Endothelial cell (in vitro differentiated cells): ENCODE measurements at regions not wholly inside any gene's neighbourhood (a gene's known extent, or its start where the extent isn't known, plus 50 kb on each side); places are given as distances from the start of the nearest gene placed in this dataset.

Experiments used
- DNase-seq: peaks from one replicate; pipeline ENCODE4 v3.0.0; 2021; ENCODE audit warnings: low spot score
- H3K27ac Mint-ChIP-seq: one replicate; pipeline ENCODE4 v1.8.0; 2021; ENCODE audit warnings: mixed read lengths, inconsistent platforms; ENCODE audit not compliant: unreplicated experiment
- H3K27me3 Mint-ChIP-seq: one replicate; pipeline ENCODE4 v1.8.0; 2021; ENCODE audit warnings: mild to moderate bottlenecking, moderate library complexity, mixed read lengths, inconsistent platforms; ENCODE audit not compliant: unreplicated experiment
- H3K36me3 Mint-ChIP-seq: one replicate; pipeline ENCODE4 v1.8.0; 2021; ENCODE audit warnings: mild to moderate bottlenecking, low read depth, mixed read lengths, inconsistent platforms; ENCODE audit not compliant: unreplicated experiment
- H3K4me1 Mint-ChIP-seq: one replicate; pipeline ENCODE4 v1.8.0; 2021; ENCODE audit warnings: mild to moderate bottlenecking, mixed read lengths, inconsistent platforms; ENCODE audit not compliant: unreplicated experiment
- H3K4me3 Mint-ChIP-seq: one replicate; pipeline ENCODE4 v1.8.0; 2021; ENCODE audit warnings: mild to moderate bottlenecking, mixed read lengths, inconsistent platforms; ENCODE audit not compliant: unreplicated experiment
- H3K9me3 Mint-ChIP-seq: one replicate; pipeline ENCODE4 v1.8.0; 2021; ENCODE audit warnings: mixed read lengths, inconsistent platforms; ENCODE audit not compliant: unreplicated experiment
- TF ChIP-seq, protein P1 (sequence below): fragments of 200-600 bp; sonication (generic); IDR thresholded peaks from one replicate; pipeline ENCODE4 v1.5.0; 2021; ENCODE audit warnings: antibody characterized with exemption; ENCODE audit not compliant: unreplicated experiment

DNA sequence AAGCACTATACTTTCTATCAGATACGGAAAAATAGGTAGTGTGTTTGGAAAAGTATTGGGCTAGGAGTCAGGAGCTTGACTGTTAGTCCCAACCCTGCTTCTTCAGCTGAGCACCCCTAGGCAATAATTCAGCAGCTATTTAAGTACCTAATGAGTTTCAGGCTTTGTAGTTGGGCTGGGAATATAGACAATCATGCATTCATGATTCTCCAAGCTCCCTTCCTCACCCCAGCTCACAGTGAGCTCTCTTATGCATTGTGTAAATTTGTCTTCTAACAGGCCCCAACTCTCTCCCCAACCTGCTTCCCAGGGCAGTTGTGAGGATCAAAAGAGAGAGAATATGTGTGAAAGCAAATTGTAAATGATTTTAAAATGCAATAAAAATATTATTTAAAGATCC is 201.2 kb downstream of the MSX2 start:
- Mint-ChIP-seq H3K27me3 (no peaks in the 10 kb centered on the region), H3K36me3 (no peaks in the 10 kb centered on the region), H3K9me3 (no peaks in the 10 kb centered on the region), H3K4me3 (no peak overlapping the region), H3K27ac (no peak overlapping the region), H3K4me1 (peaks cover 12% of the 10 kb centered on the region)
- TF ChIP-seq, protein P1, sequence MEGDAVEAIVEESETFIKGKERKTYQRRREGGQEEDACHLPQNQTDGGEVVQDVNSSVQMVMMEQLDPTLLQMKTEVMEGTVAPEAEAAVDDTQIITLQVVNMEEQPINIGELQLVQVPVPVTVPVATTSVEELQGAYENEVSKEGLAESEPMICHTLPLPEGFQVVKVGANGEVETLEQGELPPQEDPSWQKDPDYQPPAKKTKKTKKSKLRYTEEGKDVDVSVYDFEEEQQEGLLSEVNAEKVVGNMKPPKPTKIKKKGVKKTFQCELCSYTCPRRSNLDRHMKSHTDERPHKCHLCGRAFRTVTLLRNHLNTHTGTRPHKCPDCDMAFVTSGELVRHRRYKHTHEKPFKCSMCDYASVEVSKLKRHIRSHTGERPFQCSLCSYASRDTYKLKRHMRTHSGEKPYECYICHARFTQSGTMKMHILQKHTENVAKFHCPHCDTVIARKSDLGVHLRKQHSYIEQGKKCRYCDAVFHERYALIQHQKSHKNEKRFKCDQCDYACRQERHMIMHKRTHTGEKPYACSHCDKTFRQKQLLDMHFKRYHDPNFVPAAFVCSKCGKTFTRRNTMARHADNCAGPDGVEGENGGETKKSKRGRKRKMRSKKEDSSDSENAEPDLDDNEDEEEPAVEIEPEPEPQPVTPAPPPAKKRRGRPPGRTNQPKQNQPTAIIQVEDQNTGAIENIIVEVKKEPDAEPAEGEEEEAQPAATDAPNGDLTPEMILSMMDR = no peak
- DNase-seq = no peak

DNA sequence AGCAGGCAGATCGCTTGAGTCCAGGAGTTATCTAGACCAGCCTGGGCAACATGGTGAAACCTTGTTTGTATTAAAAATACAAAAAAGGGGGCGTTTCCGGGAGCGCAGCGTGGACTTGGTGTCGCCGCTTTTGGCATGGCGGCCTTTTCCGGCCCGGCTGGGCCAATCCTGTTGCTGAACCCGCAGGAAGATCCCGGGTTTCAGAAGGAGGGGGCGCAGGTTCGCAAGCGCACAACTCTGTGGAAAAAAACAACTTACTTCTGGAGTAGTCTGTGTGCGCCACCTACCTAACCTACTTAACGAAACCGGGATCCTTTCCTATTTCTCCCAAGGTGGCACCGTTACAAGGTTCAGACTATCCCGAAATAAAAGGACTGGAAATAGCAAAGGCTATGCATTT is 198.6 kb downstream of the MSX2 start:
- H3K27ac Mint-ChIP-seq = no peak overlapping the region
- no peaks in the 10 kb centered on the region for H3K27me3 Mint-ChIP-seq
- no peak overlapping the region for H3K4me3 Mint-ChIP-seq
- TF ChIP-seq, protein P1 = no peak
- H3K36me3 Mint-ChIP-seq = no peaks in the 10 kb centered on the region
- H3K9me3 Mint-ChIP-seq = no peaks in the 10 kb centered on the region
- DNase-seq = no peak
- H3K4me1 Mint-ChIP-seq = peaks cover 12% of the 10 kb centered on the region

DNA sequence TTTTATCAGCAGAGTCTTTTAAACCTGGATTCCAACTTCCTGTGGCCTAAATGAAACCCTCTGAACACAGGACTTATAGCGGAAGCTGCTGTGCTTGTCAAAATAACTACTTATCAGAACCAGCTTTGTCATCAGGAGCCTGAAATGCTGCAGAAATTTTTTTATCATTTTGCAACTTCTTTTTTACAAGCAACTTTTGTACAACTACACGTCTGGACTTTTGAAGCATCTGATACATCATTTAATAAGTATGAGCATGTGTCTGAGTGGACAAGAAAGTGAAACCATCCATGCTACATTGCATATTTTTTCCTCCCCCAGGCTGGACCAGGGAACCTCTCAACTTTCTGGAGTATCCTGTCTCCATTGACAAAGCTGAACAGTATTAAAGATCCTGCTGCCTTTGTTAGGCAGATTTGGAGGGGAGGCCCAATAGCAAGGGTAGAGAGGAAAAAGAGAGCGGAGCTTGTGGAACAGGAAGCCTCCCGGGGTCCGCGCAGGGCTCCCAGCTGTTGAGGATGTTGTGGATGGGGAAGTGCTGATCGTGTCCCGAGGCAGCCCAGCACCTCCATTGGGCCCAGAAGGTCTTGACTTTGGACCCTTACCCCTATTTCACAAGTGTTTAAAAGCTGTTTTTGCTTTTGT is 196.6 kb downstream of the MSX2 start:
- no peak overlapping the region for H3K4me3 Mint-ChIP-seq
- no peaks in the 10 kb centered on the region for H3K9me3 Mint-ChIP-seq
- no peaks in the 10 kb centered on the region for H3K36me3 Mint-ChIP-seq
- DNase-seq = peak; percentile 46
- H3K27me3 Mint-ChIP-seq = no peaks in the 10 kb centered on the region
- H3K27ac Mint-ChIP-seq = peak overlapping the region; percentile 30
- TF ChIP-seq, protein P1 = no peak
- H3K4me1 Mint-ChIP-seq = peaks cover 12% of the 10 kb centered on the region

DNA sequence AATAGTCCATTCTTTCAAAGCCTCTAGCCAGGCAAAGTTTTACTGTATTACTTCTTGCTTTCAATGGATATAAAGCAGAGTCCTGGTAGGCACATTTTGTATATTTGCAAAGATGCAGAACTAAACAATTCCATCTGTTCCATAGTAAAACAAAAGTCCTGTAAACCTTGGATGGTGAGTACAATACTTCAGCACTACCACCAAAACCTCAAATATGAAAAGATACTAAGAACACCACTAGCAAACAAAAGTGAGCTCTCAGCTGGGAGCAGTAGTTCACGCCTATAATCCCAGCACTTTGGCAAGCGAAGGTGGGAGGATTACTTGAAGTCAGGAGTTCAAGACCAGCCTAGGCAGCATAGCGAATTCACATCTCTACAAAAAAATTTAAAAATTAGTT is 195.0 kb downstream of the MSX2 start:
- H3K4me1 Mint-ChIP-seq = peaks cover 12% of the 10 kb centered on the region
- H3K4me3 Mint-ChIP-seq = no peak overlapping the region
- H3K27ac Mint-ChIP-seq = no peak overlapping the region
- H3K9me3 Mint-ChIP-seq = no peaks in the 10 kb centered on the region
- H3K36me3 Mint-ChIP-seq = no peaks in the 10 kb centered on the region
- TF ChIP-seq, protein P1 = no peak
- no peak for DNase-seq
- no peaks in the 10 kb centered on the region for H3K27me3 Mint-ChIP-seq

DNA sequence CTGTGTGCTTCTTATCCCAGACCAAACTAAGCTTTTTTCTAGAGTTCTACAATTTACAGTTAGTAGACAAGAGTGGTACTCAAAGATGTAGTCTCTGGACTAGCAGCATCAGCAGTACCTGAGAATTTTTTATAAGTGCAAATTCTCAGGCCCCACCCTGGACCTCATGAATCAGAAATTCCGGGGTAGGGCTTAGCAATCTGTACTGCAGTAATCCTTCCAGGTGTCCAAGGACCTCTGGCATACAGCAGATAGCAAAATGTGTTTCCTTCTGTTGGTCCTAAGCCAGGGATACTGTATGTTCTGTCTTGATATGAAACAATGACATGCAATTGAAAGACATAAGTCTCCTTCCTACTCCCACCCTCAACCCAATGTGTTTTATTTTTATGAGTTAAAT is 194.3 kb downstream of the MSX2 start:
- TF ChIP-seq, protein P1 = no peak
- H3K36me3 Mint-ChIP-seq = no peaks in the 10 kb centered on the region
- no peaks in the 10 kb centered on the region for H3K27me3 Mint-ChIP-seq
- no peak overlapping the region for H3K4me3 Mint-ChIP-seq
- peaks cover 12% of the 10 kb centered on the region for H3K4me1 Mint-ChIP-seq
- H3K27ac Mint-ChIP-seq = no peak overlapping the region
- no peaks in the 10 kb centered on the region for H3K9me3 Mint-ChIP-seq
- DNase-seq = no peak
